ENCODE measurements at regions not wholly inside any gene's neighbourhood (a gene's known extent, or its start where the extent isn't known, plus 50 kb on each side); places are given as distances from the start of the nearest gene placed in this dataset.

DNA sequence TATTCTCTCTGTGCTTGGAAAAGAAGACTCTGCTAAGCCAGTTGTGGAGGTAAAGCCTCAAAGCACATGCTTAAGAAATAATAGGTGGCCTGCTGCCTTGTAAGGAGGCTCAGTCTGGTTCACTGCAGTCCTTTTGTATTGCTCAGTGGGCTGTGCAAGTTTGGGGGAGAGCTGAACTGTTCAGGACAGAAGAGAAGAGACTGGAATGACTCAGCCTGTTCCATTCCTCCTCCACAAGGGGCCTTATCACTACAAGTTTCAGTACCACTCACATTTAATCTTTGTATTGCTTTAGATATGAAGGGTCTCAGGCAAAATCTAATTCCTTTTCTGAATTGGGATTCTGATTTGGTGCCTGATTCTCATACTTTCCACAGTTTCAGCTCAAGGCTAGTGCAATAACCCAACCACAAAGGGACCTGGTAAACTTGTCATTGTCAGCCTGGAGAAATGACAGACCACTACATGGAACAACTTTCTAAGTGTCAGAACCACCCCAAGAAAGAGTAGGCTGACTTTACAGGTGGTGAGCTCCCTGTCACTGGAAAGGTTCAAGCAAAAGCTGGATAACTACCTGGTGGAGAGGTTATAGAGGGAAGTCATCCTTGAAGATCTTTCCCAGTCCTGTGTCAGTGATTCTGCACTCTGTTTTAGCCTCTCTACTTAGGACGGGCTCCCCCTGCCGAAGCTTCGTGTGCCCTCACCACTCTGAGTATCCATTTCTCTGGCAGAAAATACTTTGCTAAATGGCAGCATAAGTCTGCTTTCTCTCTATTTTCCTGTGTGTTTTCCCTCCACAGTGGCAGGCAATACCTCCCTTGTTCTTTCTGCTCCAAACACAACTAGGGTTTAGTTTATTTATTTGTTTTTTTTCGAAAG, 162.9 kb upstream of the GJB5 start:
- TF ChIP-seq, protein P1, sequence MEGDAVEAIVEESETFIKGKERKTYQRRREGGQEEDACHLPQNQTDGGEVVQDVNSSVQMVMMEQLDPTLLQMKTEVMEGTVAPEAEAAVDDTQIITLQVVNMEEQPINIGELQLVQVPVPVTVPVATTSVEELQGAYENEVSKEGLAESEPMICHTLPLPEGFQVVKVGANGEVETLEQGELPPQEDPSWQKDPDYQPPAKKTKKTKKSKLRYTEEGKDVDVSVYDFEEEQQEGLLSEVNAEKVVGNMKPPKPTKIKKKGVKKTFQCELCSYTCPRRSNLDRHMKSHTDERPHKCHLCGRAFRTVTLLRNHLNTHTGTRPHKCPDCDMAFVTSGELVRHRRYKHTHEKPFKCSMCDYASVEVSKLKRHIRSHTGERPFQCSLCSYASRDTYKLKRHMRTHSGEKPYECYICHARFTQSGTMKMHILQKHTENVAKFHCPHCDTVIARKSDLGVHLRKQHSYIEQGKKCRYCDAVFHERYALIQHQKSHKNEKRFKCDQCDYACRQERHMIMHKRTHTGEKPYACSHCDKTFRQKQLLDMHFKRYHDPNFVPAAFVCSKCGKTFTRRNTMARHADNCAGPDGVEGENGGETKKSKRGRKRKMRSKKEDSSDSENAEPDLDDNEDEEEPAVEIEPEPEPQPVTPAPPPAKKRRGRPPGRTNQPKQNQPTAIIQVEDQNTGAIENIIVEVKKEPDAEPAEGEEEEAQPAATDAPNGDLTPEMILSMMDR (IDR thresholded peaks at IDR 0.05; ENCODE audit: insufficient read depth, low read length): peak; percentile 9
- TF ChIP-seq POLR2AphosphoS5 (IDR thresholded peaks at IDR 0.05; ENCODE audit: low read depth): no peak
- TF ChIP-seq, protein P2, sequence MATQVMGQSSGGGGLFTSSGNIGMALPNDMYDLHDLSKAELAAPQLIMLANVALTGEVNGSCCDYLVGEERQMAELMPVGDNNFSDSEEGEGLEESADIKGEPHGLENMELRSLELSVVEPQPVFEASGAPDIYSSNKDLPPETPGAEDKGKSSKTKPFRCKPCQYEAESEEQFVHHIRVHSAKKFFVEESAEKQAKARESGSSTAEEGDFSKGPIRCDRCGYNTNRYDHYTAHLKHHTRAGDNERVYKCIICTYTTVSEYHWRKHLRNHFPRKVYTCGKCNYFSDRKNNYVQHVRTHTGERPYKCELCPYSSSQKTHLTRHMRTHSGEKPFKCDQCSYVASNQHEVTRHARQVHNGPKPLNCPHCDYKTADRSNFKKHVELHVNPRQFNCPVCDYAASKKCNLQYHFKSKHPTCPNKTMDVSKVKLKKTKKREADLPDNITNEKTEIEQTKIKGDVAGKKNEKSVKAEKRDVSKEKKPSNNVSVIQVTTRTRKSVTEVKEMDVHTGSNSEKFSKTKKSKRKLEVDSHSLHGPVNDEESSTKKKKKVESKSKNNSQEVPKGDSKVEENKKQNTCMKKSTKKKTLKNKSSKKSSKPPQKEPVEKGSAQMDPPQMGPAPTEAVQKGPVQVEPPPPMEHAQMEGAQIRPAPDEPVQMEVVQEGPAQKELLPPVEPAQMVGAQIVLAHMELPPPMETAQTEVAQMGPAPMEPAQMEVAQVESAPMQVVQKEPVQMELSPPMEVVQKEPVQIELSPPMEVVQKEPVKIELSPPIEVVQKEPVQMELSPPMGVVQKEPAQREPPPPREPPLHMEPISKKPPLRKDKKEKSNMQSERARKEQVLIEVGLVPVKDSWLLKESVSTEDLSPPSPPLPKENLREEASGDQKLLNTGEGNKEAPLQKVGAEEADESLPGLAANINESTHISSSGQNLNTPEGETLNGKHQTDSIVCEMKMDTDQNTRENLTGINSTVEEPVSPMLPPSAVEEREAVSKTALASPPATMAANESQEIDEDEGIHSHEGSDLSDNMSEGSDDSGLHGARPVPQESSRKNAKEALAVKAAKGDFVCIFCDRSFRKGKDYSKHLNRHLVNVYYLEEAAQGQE (IDR thresholded peaks at IDR 0.05; ENCODE audit: insufficient replicate concordance, low read depth): no peak

Data from HL-60 (cell line).